Esophagus muscularis mucosa (tissue), 4 donors: ENCODE measurements at regions not wholly inside any gene's neighbourhood (a gene's known extent, or its start where the extent isn't known, plus 50 kb on each side); places are given as distances from the start of the nearest gene placed in this dataset.
"Not testable (repeated sequence)": the region's sequence is repeated elsewhere in the genome, so short reads cannot be mapped to it uniquely, and the experiment has no call there.

Source experiments
- DNase-seq: peaks from one replicate; pipeline ENCODE4 v3.0.0-alpha.2; 2017; ENCODE audit errors: extremely low spot score
- H3K27ac ChIP-seq, 4 donors: fragments of 200-600 bp; sonication (generic); replicated peaks in 1 of 4; 1 replicate in 3 of 4; 2 replicates in 1 of 4; pipeline ENCODE4 v1.5.1; 2016 to 2019; ENCODE audit warnings: mild to moderate bottlenecking in 1 of 4
- H3K27me3 ChIP-seq, 4 donors: fragments of 200-600 bp; sonication (generic); one replicate each; pipeline versions ENCODE4 v1.5.1 to v1.6.0; 2016 to 2019
- H3K36me3 ChIP-seq, 4 donors: fragments of 200-600 bp; sonication (generic); one replicate each; pipeline ENCODE4 v1.5.1; 2016 to 2019
- H3K4me1 ChIP-seq, 4 donors: fragments of 200-600 bp; sonication (generic); one replicate each; pipeline ENCODE4 v1.5.1; 2016 to 2019
- H3K4me3 ChIP-seq, 4 donors: fragments of 200-600 bp; sonication (generic); 1 replicate in 2 of 4; 2 replicates in 2 of 4; pipeline ENCODE4 v1.5.1; 2016 to 2019; ENCODE audit warnings: mild to moderate bottlenecking in 4 of 4, moderate library complexity in 1 of 4
- H3K9me3 ChIP-seq, 4 donors: fragments of 200-600 bp; sonication (generic); 1 replicate in 3 of 4; 2 replicates in 1 of 4; pipeline ENCODE4 v1.5.1; 2016 to 2019
- CTCF ChIP-seq, 3 experiments: fragments of 200-600 bp in 2 of 3; fragments of 450-650 bp in 1 of 3; sonication (generic) in 2 of 3; IDR thresholded peaks; one replicate each; pipeline ENCODE4 v1.5.1; 2017 to 2019; ENCODE audit warnings: antibody characterized with exemption in 3 of 3, mild to moderate bottlenecking in 2 of 3, moderate library complexity in 1 of 3
- EP300 ChIP-seq: sonication (generic); formaldehyde crosslinking; IDR thresholded peaks from one replicate; pipeline ENCODE4 v1.6.1; 2017; ENCODE audit warnings: antibody characterized with exemption
- POLR2A ChIP-seq: fragments of 450-650 bp; IDR thresholded peaks from one replicate; pipeline ENCODE4 v1.6.1; 2017; ENCODE audit warnings: antibody characterized with exemption, moderate library complexity, mild to moderate bottlenecking, low read depth
- POLR2AphosphoS5 ChIP-seq, 2 donors: sonication (generic); formaldehyde crosslinking; IDR thresholded peaks; one replicate each; pipeline ENCODE4 v1.6.1; 2017; ENCODE audit warnings: antibody characterized with exemption in 2 of 2
- WGBS: methylation state at CpG from one replicate; pipeline ENCODE4 v1.1.5; 2018; 5-methylcytosine and 5-hydroxymethylcytosine counted together
- intact Hi-C: fragments of 100-400 bp; cut with DNase I; formaldehyde crosslinking; loops from one replicate; pipeline ENCODE4 v1.15.1; 2023

- DNase-seq = no peak
- intact Hi-C loops = no loop called here
- Histone ChIP-seq H3K9me3 (no peaks in the 10 kb centered on the region), H3K36me3 (no peaks in the 10 kb centered on the region), H3K27me3 (no peaks in the 10 kb centered on the region), H3K27ac (no peak overlapping the region), H3K4me1 (no peaks in the 10 kb centered on the region), H3K4me3 (no peak overlapping the region)
- WGBS = 79% methylated on average over 3 of the region's 3 CpGs
- TF ChIP-seq POLR2A (no peak), CTCF (IDR thresholded peaks at IDR 0.05) (no peak)
Observed at GRCh38 chr15:35244227-35244626, 159.1 kb upstream of the NANOGP8 start.

- H3K27ac ChIP-seq = no peak overlapping the region
- TF ChIP-seq CTCF (IDR thresholded peaks at IDR 0.05) = no peak
- TF ChIP-seq POLR2A = no peak
- TF ChIP-seq EP300 = no peak
- no peak for TF ChIP-seq POLR2AphosphoS5 (IDR thresholded peaks at IDR 0.05)
- no peak for DNase-seq
- WGBS = 98% methylated on average over 3 of the region's 3 CpGs
- no peaks in the 10 kb centered on the region for H3K27me3 ChIP-seq
- intact Hi-C loops = no loop called here
- H3K36me3 ChIP-seq = no peaks in the 10 kb centered on the region
- no peaks in the 10 kb centered on the region for H3K4me1 ChIP-seq
- H3K9me3 ChIP-seq = no peaks in the 10 kb centered on the region
- no peak overlapping the region for H3K4me3 ChIP-seq
Observed at GRCh38 chr15:35243758-35244157, 158.7 kb upstream of the NANOGP8 start.

GRCh38 chr15:35239693-35240092, 154.6 kb upstream of the NANOGP8 start:
- WGBS = 94% methylated on average over 6 of the region's 6 CpGs
- H3K4me1 ChIP-seq, H3K27me3 ChIP-seq, H3K9me3 ChIP-seq, H3K4me3 ChIP-seq, DNase-seq, intact Hi-C loops, H3K27ac ChIP-seq, H3K36me3 ChIP-seq: not testable (repeated sequence)

GRCh38 chr15:35238448-35238847, 153.4 kb upstream of the NANOGP8 start:
- H3K27me3 ChIP-seq, DNase-seq, H3K36me3 ChIP-seq, H3K4me3 ChIP-seq, H3K27ac ChIP-seq, H3K9me3 ChIP-seq, H3K4me1 ChIP-seq, intact Hi-C loops: not testable (repeated sequence)
- 93% methylated on average over 3 of the region's 3 CpGs for WGBS

- TF ChIP-seq CTCF (IDR thresholded peaks at IDR 0.05) = no peak
- TF ChIP-seq POLR2A = no peak
- no peak for TF ChIP-seq POLR2AphosphoS5 (IDR thresholded peaks at IDR 0.05)
- TF ChIP-seq EP300 = no peak
- Histone ChIP-seq H3K36me3 (no peaks in the 10 kb centered on the region), H3K4me3 (no peak overlapping the region), H3K27ac (no peak overlapping the region), H3K9me3 (peaks cover 0 to 18% (median 0%) of the 10 kb centered on the region in 4 donors), H3K4me1 (no peaks in the 10 kb centered on the region), H3K27me3 (no peaks in the 10 kb centered on the region)
- intact Hi-C loops = no loop called here
- no peak for DNase-seq
- WGBS = 87% methylated on average over 3 of the region's 3 CpGs
Observed at GRCh38 chr15:35229085-35229484, 144.0 kb upstream of the NANOGP8 start.

GRCh38 chr15:35218215-35218614, 133.1 kb upstream of the NANOGP8 start:
- no peaks in the 10 kb centered on the region for H3K4me1 ChIP-seq
- 90% methylated on average over 1 of the region's 1 CpG for WGBS
- intact Hi-C loops = no loop called here
- no peaks in the 10 kb centered on the region for H3K36me3 ChIP-seq
- H3K27ac ChIP-seq = no peak overlapping the region
- no peaks in the 10 kb centered on the region for H3K9me3 ChIP-seq
- DNase-seq = no peak
- no peak for TF ChIP-seq CTCF (IDR thresholded peaks at IDR 0.05)
- no peak for TF ChIP-seq EP300
- TF ChIP-seq POLR2A = no peak
- no peaks in the 10 kb centered on the region for H3K27me3 ChIP-seq
- no peak overlapping the region for H3K4me3 ChIP-seq
